ENCODE measurements at regions not wholly inside any gene's neighbourhood (a gene's known extent, or its start where the extent isn't known, plus 50 kb on each side); places are given as distances from the start of the nearest gene placed in this dataset.

GRCh38 chr3:107978131-107979055, 112.4 kb downstream of the CD47 start:
- TF ChIP-seq RFX5 (IDR thresholded peaks at IDR 0.05; ENCODE audit: borderline replicate concordance, low read depth, low read length), result no peak
- no peak for TF ChIP-seq EGR1 (IDR thresholded peaks at IDR 0.05; ENCODE audit: borderline replicate concordance, low read depth, low read length)
- TF ChIP-seq KDM1A (IDR thresholded peaks at IDR 0.05; ENCODE audit: borderline replicate concordance, low read length), result no peak
- no peak for TF ChIP-seq HDAC6 (IDR thresholded peaks at IDR 0.05; ENCODE audit: low read depth, low read length)
- TF ChIP-seq CHD1 (IDR thresholded peaks at IDR 0.05; ENCODE audit: low read depth, low read length), result no peak
- TF ChIP-seq MAX (IDR thresholded peaks at IDR 0.05), result no peak
- TF ChIP-seq TEAD4 (IDR thresholded peaks at IDR 0.05; ENCODE audit: low read depth, low read length), result no peak
- no peaks in the 10 kb centered on the region for H3K79me2 ChIP-seq (ENCODE audit: control insufficient read depth in 1 of 2, insufficient read depth in 2 of 2, low read length in 2 of 2)

More at GRCh38 chr3:107978131-107979055, 112.4 kb downstream of the CD47 start:
- peaks cover 0 to 5% (median 0%) of the 10 kb centered on the region in 4 experiments; a peak in 1 of 7 replicates for H3K4me1 ChIP-seq (replicated peaks in 1 of 4; ENCODE audit: control insufficient read depth in 3 of 4, insufficient read depth in 4 of 4, low read length in 3 of 4)
- H3K23ac ChIP-seq (ENCODE audit: insufficient read length), result no peak overlapping the region
- H2BK15ac ChIP-seq (ENCODE audit: low read length), result no peak overlapping the region
- H4K91ac ChIP-seq (replicated peaks; ENCODE audit: insufficient read length, low read length), result no peak overlapping the region
- H3K23me2 ChIP-seq (ENCODE audit: low read depth, low read length), result no peaks in the 10 kb centered on the region
- no peak overlapping the region for H2BK5ac ChIP-seq (ENCODE audit: low read depth, low read length)
- H3K9ac ChIP-seq (replicated peaks in 1 of 4; ENCODE audit: extremely low read depth in 1 of 4, low read depth in 3 of 4, low read length in 3 of 4), result no peak overlapping the region
- no peak overlapping the region for H3K56ac ChIP-seq (replicated peaks; ENCODE audit: insufficient read length, low read depth, low read length)
- H3K9me3 ChIP-seq (ENCODE audit: insufficient read depth in 2 of 2, low read depth in 1 of 2, low read length in 1 of 2), result no peaks in the 10 kb centered on the region
- no peak overlapping the region for H3K4me2 ChIP-seq (ENCODE audit: insufficient read depth in 1 of 2, low read depth in 2 of 2, low read length in 2 of 2)
- no peaks in the 10 kb centered on the region for H3K79me1 ChIP-seq (ENCODE audit: low read depth, low read length)
- no peak overlapping the region for H4K5ac ChIP-seq (ENCODE audit: insufficient read length, low read depth, low read length)
- H2AFZ ChIP-seq (ENCODE audit: low read length), result no peak overlapping the region; the same call in 1 of the 2 replicates
- H3K4me3 ChIP-seq (ENCODE audit: extremely low read depth in 1 of 4, insufficient read depth in 2 of 4, low read depth in 3 of 4, low read length in 4 of 4), result no peak overlapping the region
- H3K14ac ChIP-seq (ENCODE audit: insufficient read length), result no peak overlapping the region
- CTCF ChIA-PET (ENCODE audit: partially characterized antibody), result interaction anchor here (0.7 to 1.6 kb wide), 6 partner anchors 8 to 254 kb away, joined by 3 to 7 read pairs (median 3); no protein-coding TSS in a partner anchor
- no peaks in the 10 kb centered on the region for H3K27me3 ChIP-seq (replicated peaks in 1 of 4; ENCODE audit: control insufficient read depth in 3 of 4, extremely low read depth in 1 of 4, insufficient read depth in 3 of 4, low read length in 3 of 4)
- DNase-seq (ENCODE audit: low read depth in 1 of 2, low spot score in 2 of 2) (no peak), FAIRE-seq (no peak)
- H2BK120ac ChIP-seq (replicated peaks; ENCODE audit: low read depth, low read length), result no peak overlapping the region
- no peak overlapping the region for H3K18ac ChIP-seq (ENCODE audit: extremely low read depth, low read length)
- WGBS, 2 experiments (ENCODE audit: extremely low coverage in 1 of 2, insufficient coverage in 1 of 2, insufficient read length in 1 of 2, insufficient replicate concordance in 2 of 2, low coverage in 1 of 2, low lambda C conversion rate in 2 of 2, missing lambda C conversion rate in 1 of 2), result 88% methylated on average over 6 of the region's 6 CpGs; no CpG with 5 or more reads in 1 of the 2 experiments
- H4K8ac ChIP-seq (ENCODE audit: extremely low read depth, insufficient read depth, low read length), result no peak overlapping the region
- no peaks in the 10 kb centered on the region for H3K36me3 ChIP-seq (ENCODE audit: control insufficient read depth in 2 of 4, insufficient read depth in 4 of 4, low read length in 3 of 4)
- no peak overlapping the region for H2AK5ac ChIP-seq (ENCODE audit: low read depth, low read length)
- no peak overlapping the region for H2BK12ac ChIP-seq (ENCODE audit: low read depth, low read length)
- H3K4ac ChIP-seq (replicated peaks; ENCODE audit: insufficient read length, low read depth, low read length), result no peak overlapping the region
- no peak overlapping the region for H2BK20ac ChIP-seq (ENCODE audit: low read length)
- no peaks in the 10 kb centered on the region for H4K20me1 ChIP-seq (replicated peaks in 1 of 2; ENCODE audit: control insufficient read depth in 1 of 2, insufficient read depth in 2 of 2, low read length in 2 of 2)
- POLR2A ChIA-PET (ENCODE audit: partially characterized antibody), result no interaction called here
- no peak overlapping the region for H3K27ac ChIP-seq (ENCODE audit: low read depth, low read length)
